ENCODE measurements at regions not wholly inside any gene's neighbourhood (a gene's known extent, or its start where the extent isn't known, plus 50 kb on each side); places are given as distances from the start of the nearest gene placed in this dataset.
"Not testable (repeated sequence)": the region's sequence is repeated elsewhere in the genome, so short reads cannot be mapped to it uniquely, and the experiment has no call there.

- no peak for DNase-seq
These were observed 85.2 kb downstream of the FDX1 start for GRCh38 chr11:110514967-110515366.

DNA sequence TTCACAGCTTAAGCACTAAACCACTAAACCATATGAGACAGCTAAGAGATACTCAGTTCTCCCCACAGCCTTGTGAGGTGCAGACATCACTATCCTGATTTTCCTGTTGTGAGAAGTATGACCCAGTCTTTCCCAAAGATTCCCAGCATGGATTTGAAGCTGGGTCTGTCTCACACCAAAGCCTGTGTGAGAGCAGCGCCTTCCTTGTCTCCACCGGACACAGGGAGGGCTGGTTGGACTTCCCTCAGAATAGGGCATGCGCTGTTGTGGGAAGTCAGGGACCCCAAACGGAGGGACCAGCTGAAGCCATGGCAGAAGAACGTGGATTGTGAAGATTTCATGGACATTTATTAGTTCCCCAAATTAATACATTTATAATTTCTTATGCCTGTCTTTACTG, 87.6 kb downstream of the FDX1 start:
- not testable (repeated sequence) for DNase-seq

- DNase-seq, result no peak
These were observed 89.2 kb downstream of the FDX1 start for GRCh38 chr11:110518809-110519514.

DNA sequence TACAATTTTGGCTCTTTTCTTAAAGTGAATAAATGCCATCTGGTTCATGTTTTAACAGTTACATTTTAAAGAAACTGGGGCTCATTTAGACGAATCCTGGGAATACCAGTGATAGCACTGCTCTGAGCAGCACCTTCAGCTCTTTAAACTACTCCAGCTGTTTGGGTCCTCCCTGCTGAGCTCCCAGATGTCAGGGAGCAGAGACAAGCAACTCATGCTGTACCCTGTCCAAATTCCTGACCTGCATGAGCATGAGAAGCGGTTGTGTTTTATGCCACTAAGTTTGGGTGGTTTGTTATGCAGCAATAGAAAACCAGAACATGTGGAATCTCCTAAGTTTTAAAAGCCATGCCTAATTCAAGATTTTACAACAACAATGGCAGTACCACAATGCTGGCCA, 90.0 kb downstream of the FDX1 start:
- no peak for DNase-seq

GRCh38 chr11:110522471-110522870, 92.7 kb downstream of the FDX1 start:
- DNase-seq, result peak in 1 of 2 donors; percentile 27

DNA sequence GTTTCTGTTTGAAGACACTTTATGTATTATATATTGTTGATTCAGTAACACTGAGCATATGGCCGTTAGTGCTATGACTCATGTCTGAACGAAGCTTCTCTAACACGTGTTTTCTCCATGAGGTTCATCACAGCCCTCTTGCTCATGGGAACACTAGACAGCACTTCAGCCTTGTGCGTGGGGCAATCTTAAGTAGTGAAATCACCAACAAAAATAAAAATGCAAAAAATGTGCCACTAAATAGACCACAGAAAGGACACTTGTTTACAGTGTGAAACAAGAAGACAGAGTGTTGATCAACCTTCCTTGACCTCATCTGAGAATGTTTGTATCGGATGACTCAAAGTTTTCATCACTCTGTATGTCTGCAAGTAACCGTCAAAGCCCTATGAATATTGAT, 94.5 kb downstream of the FDX1 start:
- DNase-seq, result no peak

- peak in 1 of 2 donors; percentile 5 for DNase-seq
These were observed 96.1 kb downstream of the FDX1 start for GRCh38 chr11:110525883-110526282.

DNA sequence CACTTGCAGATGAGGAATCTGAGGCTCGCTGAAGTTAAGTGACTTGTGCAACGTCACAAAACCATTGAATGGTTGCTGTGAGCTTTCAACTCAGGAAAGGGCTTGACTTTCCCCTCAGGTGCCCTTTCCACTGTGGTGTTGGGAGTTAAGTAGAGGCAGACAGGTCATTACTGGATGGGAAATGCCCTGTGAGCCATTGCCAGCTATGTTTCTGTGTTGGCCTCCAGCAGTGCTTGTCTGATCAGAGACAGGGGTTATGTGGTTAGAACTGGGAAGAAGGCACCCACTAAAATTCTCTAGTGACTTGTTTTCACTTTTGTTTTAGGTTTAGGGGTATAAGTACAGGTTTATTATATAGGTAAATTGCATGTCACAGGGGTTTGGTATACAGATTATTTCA, 96.6 kb downstream of the FDX1 start:
- peak in 1 of 2 donors; percentile 19 for DNase-seq

Measured in CD4-positive, alpha-beta T cell treated with Interferon alpha-2 for 1 hour (primary cell).